HCT116 (cell line): ENCODE measurements at regions not wholly inside any gene's neighbourhood (a gene's known extent, or its start where the extent isn't known, plus 50 kb on each side); places are given as distances from the start of the nearest gene placed in this dataset.

ENCODE experiments used
- ATAC-seq: fragments of 200-7000 bp; cut with Tn5 transposase; 2 replicates; pipeline ENCODE4 v1.9.1; 2020; ENCODE audit warnings: mild to moderate bottlenecking, moderate library complexity
- BruUV-seq: library from RNA; stranded (reverse); fragments of 400-500 nt; replicated peaks from 2 replicates; lab custom pipeline; 2021; lab: Mats Ljungman, UMichigan
- CTCF ChIA-PET: fragments of 300-600 bp; sonication (Branson Sonifier 250); formaldehyde crosslinking; loops from one replicate; lab custom pipeline; 2021; ENCODE audit warnings: antibody characterized with exemption; lab: Charles Lee
- POLR2A ChIA-PET: fragments of 300-600, 350-600 bp; sonication (Branson Sonifier 250); formaldehyde crosslinking; loops from one replicate; lab custom pipeline; 2021; ENCODE audit warnings: antibody characterized with exemption; lab: Charles Lee
- RAD21 ChIA-PET, 2 experiments: fragments of 300-600 bp; sonication (Branson Sonifier 250); formaldehyde crosslinking; loops; one replicate each; lab custom pipeline; 2023; ENCODE audit warnings: low total read pairs in 2 of 2; ENCODE audit not compliant: uncharacterized antibody in 2 of 2, unreplicated experiment in 2 of 2, low non-redundant PET in 1 of 2; lab: Charles Lee
- DNase-seq: peaks from one replicate; pipeline ENCODE4 v3.0.0-alpha.2; 2010; ENCODE audit warnings: low read depth, low spot score
- H2AFZ ChIP-seq: fragments of 200-600 bp; shearing (Covaris generic), sonication (generic); 2 replicates; pipeline ENCODE4 v1.6.1; 2017; ENCODE audit warnings: low read depth, mixed run types, mixed read lengths, antibody characterized with exemption, low read length; ENCODE audit not compliant: poor library complexity, severe bottlenecking
- H3K27ac ChIP-seq: 2 replicates; pipeline ENCODE4 v1.5.1; 2012; ENCODE audit warnings: low read depth, low read length
- H3K27me3 ChIP-seq: fragments of 200-600 bp; sonication (generic); 2 replicates; pipeline ENCODE4 v1.6.1; 2016; ENCODE audit warnings: mixed run types, low read length, mixed read lengths; ENCODE audit not compliant: insufficient read depth
- H3K36me3 ChIP-seq, 2 experiments: fragments of 200-500 bp in 1 of 2; fragments of 200-600 bp in 1 of 2; sonication (Bioruptor generic) in 1 of 2; sonication (generic) in 1 of 2; 2 replicates each; pipeline versions ENCODE4 v1.5.1 to v1.6.1; 2014 to 2016; ENCODE audit warnings: low read length in 2 of 2, inconsistent platforms in 1 of 2, mixed read lengths in 1 of 2, mixed run types in 1 of 2; ENCODE audit not compliant: insufficient read depth in 2 of 2, control insufficient read depth in 1 of 2
- H3K4me1 ChIP-seq, 2 experiments: fragments of 200-600 bp in 1 of 2; sonication (generic) in 1 of 2; 2 replicates each; pipeline versions ENCODE4 v1.5.1 to v1.6.1; 2012 to 2017; ENCODE audit warnings: low read length in 2 of 2, inconsistent platforms in 1 of 2, mild to moderate bottlenecking in 1 of 2, mixed read lengths in 1 of 2, mixed run types in 1 of 2, moderate library complexity in 1 of 2; ENCODE audit not compliant: insufficient read depth in 2 of 2, control insufficient read depth in 1 of 2
- H3K4me2 ChIP-seq: fragments of 200-600 bp; sonication (generic); 2 replicates; pipeline ENCODE4 v1.6.1; 2017; ENCODE audit warnings: mixed run types, low read length, mixed read lengths
- H3K4me3 ChIP-seq, 2 experiments: fragments of 200-600 bp in 1 of 2; sonication (generic) in 1 of 2; replicated peaks in 1 of 2; 2 replicates each; pipeline ENCODE4 v1.5.1; 2011 to 2016; ENCODE audit warnings: low read length in 2 of 2, control low read depth in 1 of 2, low read depth in 1 of 2, mild to moderate bottlenecking in 1 of 2, mixed read lengths in 1 of 2, mixed run types in 1 of 2
- H3K79me2 ChIP-seq: fragments of 200-600 bp; sonication (generic); 2 replicates; pipeline ENCODE4 v1.6.1; 2017; ENCODE audit warnings: mild to moderate bottlenecking, mixed run types, low read length, moderate library complexity, mixed read lengths; ENCODE audit not compliant: insufficient read depth
- H3K9ac ChIP-seq: fragments of 200-600 bp; sonication (generic); 2 replicates; pipeline ENCODE4 v1.6.1; 2016; ENCODE audit warnings: low read length, mixed read lengths
- H3K9me2 ChIP-seq: fragments of 200-600 bp; sonication (generic), shearing (Covaris generic); 2 replicates; pipeline ENCODE4 v1.6.1; 2017; ENCODE audit warnings: mixed run types, mild to moderate bottlenecking, moderate library complexity; ENCODE audit not compliant: insufficient read depth
- H3K9me3 ChIP-seq, 2 experiments: fragments of 200-500 bp in 1 of 2; fragments of 200-600 bp in 1 of 2; sonication (Bioruptor generic) in 1 of 2; sonication (generic) in 1 of 2; 2 replicates each; pipeline ENCODE4 v1.6.1; 2014 to 2017; ENCODE audit warnings: low read length in 2 of 2, mixed read lengths in 2 of 2, inconsistent platforms in 1 of 2, low read depth in 1 of 2, mild to moderate bottlenecking in 1 of 2, mixed run types in 1 of 2, moderate library complexity in 1 of 2; ENCODE audit not compliant: control insufficient read depth in 1 of 2, insufficient read depth in 1 of 2
- H4K20me1 ChIP-seq: fragments of 200-600 bp; sonication (generic), shearing (Covaris generic); 2 replicates; pipeline ENCODE4 v1.6.1; 2017; ENCODE audit warnings: mixed run types, mild to moderate bottlenecking, moderate library complexity; ENCODE audit not compliant: insufficient read depth
- ATF3 ChIP-seq: IDR thresholded peaks from 2 replicates; pipeline ENCODE4 v1.6.1; 2012
- CBX3 ChIP-seq: IDR thresholded peaks from 2 replicates; pipeline ENCODE4 v1.6.1; 2012; ENCODE audit warnings: low read depth
- CEBPB ChIP-seq: IDR thresholded peaks from 2 replicates; pipeline ENCODE4 v1.6.1; 2012; ENCODE audit warnings: low read depth
- CTCF ChIP-seq, 3 experiments: fragments of 200-600 bp in 1 of 3; sonication (generic) in 1 of 3; IDR thresholded peaks in 2 of 3; conservative IDR thresholded peaks in 1 of 3; 2 replicates each; pipeline ENCODE4 v1.5.1; 2012 to 2017; ENCODE audit warnings: low read depth in 2 of 3, low read length in 2 of 3, antibody characterized with exemption in 1 of 3, borderline replicate concordance in 1 of 3, control low read depth in 1 of 3, mild to moderate bottlenecking in 1 of 3, mixed read lengths in 1 of 3, mixed run types in 1 of 3, moderate library complexity in 1 of 3; ENCODE audit not compliant: insufficient read depth in 1 of 3
- EGR1 ChIP-seq: IDR thresholded peaks from 2 replicates; pipeline ENCODE4 v1.6.1; 2012; ENCODE audit warnings: low read depth
- ELF1 ChIP-seq: IDR thresholded peaks from 2 replicates; pipeline ENCODE4 v1.6.1; 2012; ENCODE audit warnings: low read depth, borderline replicate concordance
- EZH2 ChIP-seq: fragments of 200-600 bp; sonication (generic); IDR thresholded peaks from 2 replicates; pipeline ENCODE4 v1.6.1; 2017; ENCODE audit warnings: antibody characterized with exemption, mixed run types
- EZH2phosphoT487 ChIP-seq: fragments of 200-600 bp; IDR thresholded peaks from 2 replicates; pipeline ENCODE4 v1.6.1; 2018; ENCODE audit warnings: antibody characterized with exemption, borderline replicate concordance
- FOSL1 ChIP-seq: IDR thresholded peaks from 2 replicates; pipeline ENCODE4 v1.6.1; 2012; ENCODE audit warnings: low read depth
- JUND ChIP-seq: IDR thresholded peaks from 2 replicates; pipeline ENCODE4 v1.6.1; 2012
- MAX ChIP-seq: IDR thresholded peaks from 2 replicates; pipeline ENCODE4 v1.6.1; 2012
- POLR2A ChIP-seq: IDR thresholded peaks from 2 replicates; pipeline ENCODE4 v1.7.0; 2011; ENCODE audit warnings: borderline replicate concordance; ENCODE audit not compliant: insufficient read depth, insufficient read length; ENCODE audit errors: extremely low read depth
- POLR2AphosphoS5 ChIP-seq: IDR thresholded peaks from 2 replicates; pipeline ENCODE4 v1.6.1; 2011; ENCODE audit warnings: mild to moderate bottlenecking, low read depth, low read length, moderate library complexity
- RAD21 ChIP-seq: IDR thresholded peaks from 2 replicates; pipeline ENCODE4 v1.6.1; 2012; ENCODE audit warnings: low read depth, mild to moderate bottlenecking
- SIN3A ChIP-seq: IDR thresholded peaks from 2 replicates; pipeline ENCODE4 v1.6.1; 2012; ENCODE audit warnings: low read depth
- SP1 ChIP-seq: IDR thresholded peaks from 2 replicates; pipeline ENCODE4 v1.6.1; 2012; ENCODE audit warnings: low read depth
- SRF ChIP-seq: IDR thresholded peaks from 2 replicates; pipeline ENCODE4 v1.6.1; 2012; ENCODE audit warnings: low read depth
- TCF7L2 ChIP-seq: IDR thresholded peaks from 2 replicates; pipeline ENCODE4 v1.7.0; 2011; ENCODE audit warnings: borderline replicate concordance, inconsistent platforms; ENCODE audit not compliant: insufficient read depth, insufficient read length; ENCODE audit errors: extremely low read depth
- YY1 ChIP-seq: IDR thresholded peaks from 2 replicates; pipeline ENCODE4 v1.6.1; 2011; ENCODE audit warnings: low read length, low read depth, moderate library complexity, mild to moderate bottlenecking; ENCODE audit not compliant: insufficient replicate concordance; ENCODE audit errors: extremely low read depth
- ZFX ChIP-seq: fragments of 450-650 bp; IDR thresholded peaks from 2 replicates; pipeline ENCODE4 v1.6.1; 2017
- ZNF274 ChIP-seq: fragments of 200-500 bp; sonication (Bioruptor generic); IDR thresholded peaks from 2 replicates; pipeline ENCODE4 v1.6.1; 2014; ENCODE audit warnings: mild to moderate bottlenecking, low read depth, low read length, inconsistent platforms
- intact Hi-C: fragments of 100-400 bp; cut with micrococcal nuclease; formaldehyde crosslinking; loops from 2 replicates; pipeline ENCODE4 v1.10.0; 2022
- TF ChIP-seq, protein P1 (sequence below): IDR thresholded peaks from 2 replicates; pipeline ENCODE4 v1.6.1; 2012; ENCODE audit warnings: low read depth

DNA sequence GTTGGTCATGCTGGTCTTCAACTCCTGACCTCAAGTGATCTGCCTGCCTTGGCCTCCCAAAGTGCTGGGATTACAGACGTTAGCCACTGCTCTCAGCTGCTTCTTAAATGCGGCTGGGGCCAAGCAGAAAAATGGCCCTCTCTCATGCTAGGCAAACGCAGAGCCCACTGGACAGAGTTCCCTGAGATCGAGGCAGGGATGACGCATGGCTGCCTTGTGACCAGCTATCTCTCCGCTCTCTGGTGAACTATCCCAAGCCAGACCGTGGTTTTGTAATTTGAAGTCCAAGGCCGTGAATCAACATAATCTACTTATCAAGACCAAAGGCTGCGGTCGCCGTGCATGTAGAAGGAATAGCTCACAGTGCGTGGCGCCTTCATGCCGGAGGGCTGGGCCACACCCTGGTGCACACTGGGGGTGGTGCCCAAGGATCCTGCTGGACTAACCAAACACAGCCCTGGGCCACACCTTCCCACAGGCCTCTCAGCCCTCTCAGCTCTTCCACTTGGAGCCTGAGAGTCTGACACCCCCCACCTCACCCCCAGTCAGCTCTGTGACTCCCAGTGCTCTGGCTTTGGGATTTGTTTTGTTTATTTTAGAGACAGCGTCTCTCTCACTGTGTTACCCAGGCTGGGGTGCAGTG, 88.1 kb upstream of the CUX1 start:
- DNase-seq (peak; percentile 93), ATAC-seq (peak; percentile 98)
- POLR2A ChIA-PET = interaction anchor here (0.6 to 0.7 kb wide), 3 partner anchors 12 to 77 kb away, joined by 3 read pairs; no protein-coding TSS in a partner anchor
- H3K9me3 ChIP-seq = no peaks in the 10 kb centered on the region
- no peaks in the 10 kb centered on the region for H3K9me2 ChIP-seq
- H3K36me3 ChIP-seq = no peaks in the 10 kb centered on the region
- H2AFZ ChIP-seq = peak overlapping the region; percentile 74
- H4K20me1 ChIP-seq = no peaks in the 10 kb centered on the region
- no peaks in the 10 kb centered on the region for H3K79me2 ChIP-seq
- peaks cover 21 to 34% of the 10 kb centered on the region in 2 experiments for H3K4me1 ChIP-seq
- peak overlapping the region; percentile 51 for H3K27ac ChIP-seq
- H3K4me3 ChIP-seq = peak overlapping the region; percentile 15 to 41; a peak in 2 of 4 replicates
- peak overlapping the region; percentile 80 for H3K4me2 ChIP-seq
- CTCF ChIA-PET = interaction anchor here (1.1 to 1.8 kb wide), 2 partner anchors 14 to 508 kb away, joined by 3 to 7 read pairs; no protein-coding TSS in a partner anchor
- H3K9ac ChIP-seq = peak overlapping the region; percentile 41
- H3K27me3 ChIP-seq = no peaks in the 10 kb centered on the region
- RAD21 ChIA-PET = interaction anchor here in 1 of 2 experiments (0.6 to 1.0 kb wide), 3 partner anchors 22 to 128 kb away, joined by 3 to 4 read pairs (median 3); no protein-coding TSS in a partner anchor
- no TSS peak for BruUV-seq
- intact Hi-C loops = no loop called here
- TF ChIP-seq ATF3 = no peak
- peak; percentile 67 for TF ChIP-seq POLR2AphosphoS5
- TF ChIP-seq CBX3 = peak; percentile 99
- TF ChIP-seq, protein P1, sequence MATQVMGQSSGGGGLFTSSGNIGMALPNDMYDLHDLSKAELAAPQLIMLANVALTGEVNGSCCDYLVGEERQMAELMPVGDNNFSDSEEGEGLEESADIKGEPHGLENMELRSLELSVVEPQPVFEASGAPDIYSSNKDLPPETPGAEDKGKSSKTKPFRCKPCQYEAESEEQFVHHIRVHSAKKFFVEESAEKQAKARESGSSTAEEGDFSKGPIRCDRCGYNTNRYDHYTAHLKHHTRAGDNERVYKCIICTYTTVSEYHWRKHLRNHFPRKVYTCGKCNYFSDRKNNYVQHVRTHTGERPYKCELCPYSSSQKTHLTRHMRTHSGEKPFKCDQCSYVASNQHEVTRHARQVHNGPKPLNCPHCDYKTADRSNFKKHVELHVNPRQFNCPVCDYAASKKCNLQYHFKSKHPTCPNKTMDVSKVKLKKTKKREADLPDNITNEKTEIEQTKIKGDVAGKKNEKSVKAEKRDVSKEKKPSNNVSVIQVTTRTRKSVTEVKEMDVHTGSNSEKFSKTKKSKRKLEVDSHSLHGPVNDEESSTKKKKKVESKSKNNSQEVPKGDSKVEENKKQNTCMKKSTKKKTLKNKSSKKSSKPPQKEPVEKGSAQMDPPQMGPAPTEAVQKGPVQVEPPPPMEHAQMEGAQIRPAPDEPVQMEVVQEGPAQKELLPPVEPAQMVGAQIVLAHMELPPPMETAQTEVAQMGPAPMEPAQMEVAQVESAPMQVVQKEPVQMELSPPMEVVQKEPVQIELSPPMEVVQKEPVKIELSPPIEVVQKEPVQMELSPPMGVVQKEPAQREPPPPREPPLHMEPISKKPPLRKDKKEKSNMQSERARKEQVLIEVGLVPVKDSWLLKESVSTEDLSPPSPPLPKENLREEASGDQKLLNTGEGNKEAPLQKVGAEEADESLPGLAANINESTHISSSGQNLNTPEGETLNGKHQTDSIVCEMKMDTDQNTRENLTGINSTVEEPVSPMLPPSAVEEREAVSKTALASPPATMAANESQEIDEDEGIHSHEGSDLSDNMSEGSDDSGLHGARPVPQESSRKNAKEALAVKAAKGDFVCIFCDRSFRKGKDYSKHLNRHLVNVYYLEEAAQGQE = no peak
- TF ChIP-seq MAX = peak; percentile 90
- TF ChIP-seq CEBPB = peak; percentile 90
- no peak for TF ChIP-seq EZH2phosphoT487
- no peak for TF ChIP-seq ZFX
- TF ChIP-seq EZH2 = no peak
- peak; percentile 90 for TF ChIP-seq FOSL1
- TF ChIP-seq RAD21 = peak; percentile 35; the same call in 1 of the 2 replicates
- TF ChIP-seq SRF = no peak; the same call in none of the 2 replicates
- TF ChIP-seq POLR2A = peak; percentile 47
- no peak for TF ChIP-seq EGR1
- peak; percentile 47 for TF ChIP-seq YY1
- TF ChIP-seq TCF7L2 = peak; percentile 84
- TF ChIP-seq CTCF (IDR thresholded peaks at IDR 0.05 in 2 of 3, conservative IDR thresholded peaks at IDR 0.05 in 1 of 3; ENCODE audit: borderline replicate concordance in 1 of 3, insufficient read depth in 1 of 3, low read depth in 2 of 3, low read length in 2 of 3) = no peak
- TF ChIP-seq ZNF274 = no peak
- TF ChIP-seq JUND = peak; percentile 97
- TF ChIP-seq SP1 = peak; percentile 96
- no peak for TF ChIP-seq ELF1
- TF ChIP-seq SIN3A = peak; percentile 88
